Mesodermal cell (in vitro differentiated cells): ENCODE measurements at regions not wholly inside any gene's neighbourhood (a gene's known extent, or its start where the extent isn't known, plus 50 kb on each side); places are given as distances from the start of the nearest gene placed in this dataset.
"Not testable (repeated sequence)": the region's sequence is repeated elsewhere in the genome, so short reads cannot be mapped to it uniquely, and the experiment has no call there.

Source experiments
- H3K27ac ChIP-seq: 2 replicates; pipeline ENCODE4 v1.7.0; 2013; ENCODE audit warnings: mild to moderate bottlenecking, low read depth, low read length, moderate library complexity; ENCODE audit not compliant: severe bottlenecking
- H3K36me3 ChIP-seq: 2 replicates; pipeline ENCODE4 v1.7.1; 2013; ENCODE audit warnings: mild to moderate bottlenecking, low read length, moderate library complexity; ENCODE audit not compliant: control insufficient read depth, insufficient read depth
- H3K4me1 ChIP-seq: one replicate; pipeline ENCODE4 v1.7.1; 2013; ENCODE audit warnings: mild to moderate bottlenecking, low read length; ENCODE audit not compliant: insufficient read depth, control insufficient read depth, poor library complexity, severe bottlenecking
- H3K4me3 ChIP-seq: 2 replicates; pipeline ENCODE4 v1.7.0; 2013; ENCODE audit warnings: low read length, control low read depth, mild to moderate bottlenecking; ENCODE audit not compliant: insufficient read depth, poor library complexity, severe bottlenecking; ENCODE audit errors: extremely low read depth
- H3K9me3 ChIP-seq: 2 replicates; pipeline ENCODE4 v1.7.1; 2013; ENCODE audit warnings: mild to moderate bottlenecking, low read length, moderate library complexity; ENCODE audit not compliant: control insufficient read depth
- WGBS, 2 experiments: methylation state at CpG; one replicate each; pipeline ENCODE4 v1.1.5; 2013; ENCODE audit warnings: missing lambda C conversion rate in 2 of 2; ENCODE audit not compliant: insufficient coverage in 2 of 2; 5-methylcytosine and 5-hydroxymethylcytosine counted together

DNA sequence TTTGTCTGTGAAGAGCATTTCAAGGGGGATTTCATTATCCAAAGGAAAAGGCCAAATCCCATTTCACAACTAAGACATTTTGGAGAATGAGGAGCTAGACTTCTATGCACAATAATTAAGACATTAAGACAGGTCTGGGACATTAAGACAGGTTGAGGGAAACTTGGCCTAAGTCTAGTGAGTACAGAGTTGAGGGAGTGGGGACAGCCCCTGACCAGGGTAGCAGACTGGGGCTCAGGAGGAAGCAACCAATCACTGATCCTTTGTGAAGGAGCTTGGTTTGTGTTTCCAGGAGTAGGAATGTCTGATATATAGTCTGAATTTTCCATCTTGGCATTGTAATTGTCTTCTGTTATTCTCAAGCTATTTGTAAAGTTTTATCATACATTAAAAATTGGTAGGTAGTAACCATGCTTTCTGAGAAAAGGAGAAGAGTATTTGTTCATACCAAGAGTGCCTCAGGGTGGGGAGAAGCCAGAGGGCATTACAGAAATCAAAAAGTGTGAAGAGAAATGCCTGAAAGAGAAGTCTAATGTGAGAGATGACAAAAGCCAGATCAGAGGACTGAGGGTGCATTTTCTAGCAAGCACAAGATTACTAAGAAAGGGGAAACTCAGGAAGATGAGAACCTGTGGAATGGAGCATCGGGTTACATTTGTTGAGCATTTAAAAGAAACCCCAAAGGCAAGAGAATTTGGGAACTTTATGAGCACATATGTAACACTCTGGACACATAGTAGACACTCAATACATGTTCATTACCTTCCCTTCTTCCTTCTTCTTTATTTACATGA lies 189.3 kb upstream of the PIK3R1 start:
- H3K4me1 ChIP-seq = peaks cover 6% of the 10 kb centered on the region
- peaks cover 2% of the 10 kb centered on the region for H3K9me3 ChIP-seq
- H3K27ac ChIP-seq = no peak overlapping the region
- no peaks in the 10 kb centered on the region for H3K36me3 ChIP-seq
- no peak overlapping the region for H3K4me3 ChIP-seq
- 100% methylated on average over 1 of the region's 1 CpG; no CpG with 5 or more reads in 1 of the 2 experiments for WGBS, 2 experiments

DNA sequence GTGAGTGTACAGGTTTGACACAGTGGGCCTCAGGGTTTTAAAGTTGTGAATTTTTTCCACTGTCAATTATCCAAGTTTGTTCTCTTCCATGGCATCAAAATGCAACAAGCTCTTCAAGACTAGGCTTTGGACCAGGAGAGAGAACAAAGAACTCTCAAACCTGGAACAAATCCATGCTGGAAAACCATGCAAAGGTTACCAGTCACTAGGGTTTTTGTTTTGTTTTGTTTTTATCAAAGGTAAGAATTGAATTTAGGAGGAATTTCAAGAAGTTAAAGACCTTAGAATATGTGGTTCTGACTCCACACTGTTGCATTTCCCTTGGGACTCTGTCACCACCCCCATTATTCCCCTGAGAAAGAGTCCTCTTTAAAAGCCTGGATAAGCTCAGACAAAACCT lies 191.1 kb upstream of the PIK3R1 start:
- no peak overlapping the region for H3K4me3 ChIP-seq

DNA sequence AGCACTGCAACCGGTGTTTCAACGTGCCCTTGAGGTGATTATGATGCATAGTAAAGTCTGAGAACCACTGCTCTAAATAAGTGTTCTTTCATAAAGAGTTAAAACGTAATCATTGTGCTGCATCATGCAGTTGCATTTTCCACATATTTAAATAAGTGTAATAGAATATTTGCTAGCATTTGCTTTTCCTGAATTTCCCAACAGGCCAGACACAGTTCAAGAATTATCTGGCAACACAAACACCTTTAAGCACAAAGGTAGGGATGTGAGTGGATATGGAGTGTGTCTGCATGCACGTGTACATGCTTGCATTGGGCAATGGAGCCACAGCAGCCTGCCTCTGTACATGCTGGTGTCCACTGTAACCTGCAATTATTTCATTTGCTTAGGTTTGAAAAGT lies 193.6 kb upstream of the PIK3R1 start:
- H3K4me3 ChIP-seq = no peak overlapping the region
- peaks cover 2% of the 10 kb centered on the region for H3K9me3 ChIP-seq
- H3K36me3 ChIP-seq = no peaks in the 10 kb centered on the region
- no peaks in the 10 kb centered on the region for H3K4me1 ChIP-seq
- H3K27ac ChIP-seq = no peak overlapping the region
- WGBS, 2 experiments = 100% methylated on average over 2 of the region's 4 CpGs

More for the DNA sequence above, 191.1 kb upstream of the PIK3R1 start:
- Histone ChIP-seq H3K27ac (no peak overlapping the region), H3K4me1 (peaks cover 6% of the 10 kb centered on the region), H3K9me3 (peaks cover 2% of the 10 kb centered on the region), H3K36me3 (no peaks in the 10 kb centered on the region)

DNA sequence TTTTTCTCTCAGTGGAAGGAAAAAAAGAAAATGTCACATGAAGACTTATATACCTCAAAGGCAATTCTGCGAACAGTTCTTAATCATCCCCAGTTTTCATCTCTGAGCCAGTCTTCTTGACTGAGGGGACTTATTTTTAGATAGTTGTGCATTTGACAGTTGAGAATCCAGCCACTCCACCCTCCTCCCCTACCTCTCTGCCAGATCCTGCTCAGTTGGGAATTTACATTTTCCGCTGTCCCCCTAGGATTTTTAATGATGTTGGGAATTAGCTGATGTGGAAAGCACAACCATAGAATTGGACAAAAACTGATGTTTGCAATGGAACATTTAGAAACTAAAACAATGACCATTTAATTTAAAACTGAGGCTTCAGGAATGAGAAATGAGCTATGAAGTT lies 194.3 kb upstream of the PIK3R1 start:
- H3K4me1 ChIP-seq = no peaks in the 10 kb centered on the region
- H3K9me3 ChIP-seq = peaks cover 2% of the 10 kb centered on the region
- no peak overlapping the region for H3K4me3 ChIP-seq
- H3K36me3 ChIP-seq = no peaks in the 10 kb centered on the region
- WGBS, 2 experiments = no CpG with 5 or more reads among the region's 2 CpGs
- H3K27ac ChIP-seq = no peak overlapping the region

DNA sequence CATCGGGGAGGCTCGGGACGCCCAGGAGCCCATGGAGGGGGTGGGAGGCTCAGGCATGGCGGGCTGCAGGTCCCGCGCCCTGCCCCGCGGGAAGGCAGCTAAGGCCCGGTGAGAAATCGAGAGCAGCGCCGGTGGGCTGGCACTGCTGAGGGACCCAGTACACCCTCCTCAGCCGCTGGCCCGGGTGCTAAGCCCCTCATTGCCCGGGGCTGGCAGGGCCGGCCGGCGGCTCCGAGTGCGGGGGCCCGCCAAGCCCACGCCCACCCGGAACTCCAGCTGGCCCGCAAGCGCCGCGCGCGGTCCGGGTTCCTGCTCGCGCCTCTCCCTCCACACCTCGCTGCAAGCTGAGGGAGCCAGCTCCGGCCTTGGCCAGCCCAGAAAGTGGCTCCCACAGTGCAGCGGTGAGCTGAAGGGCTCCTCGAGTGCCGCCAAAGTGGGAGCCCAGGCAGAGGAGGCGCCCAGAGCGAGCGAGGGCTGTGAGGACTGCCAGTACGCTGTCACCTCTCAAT lies 195.0 kb upstream of the PIK3R1 start:
- not testable (repeated sequence) for H3K27ac ChIP-seq, H3K4me3 ChIP-seq, H3K4me1 ChIP-seq, H3K9me3 ChIP-seq, H3K36me3 ChIP-seq
- 95 to 98% methylated on average over 24 to 31 of the region's 41 CpGs for WGBS, 2 experiments

DNA sequence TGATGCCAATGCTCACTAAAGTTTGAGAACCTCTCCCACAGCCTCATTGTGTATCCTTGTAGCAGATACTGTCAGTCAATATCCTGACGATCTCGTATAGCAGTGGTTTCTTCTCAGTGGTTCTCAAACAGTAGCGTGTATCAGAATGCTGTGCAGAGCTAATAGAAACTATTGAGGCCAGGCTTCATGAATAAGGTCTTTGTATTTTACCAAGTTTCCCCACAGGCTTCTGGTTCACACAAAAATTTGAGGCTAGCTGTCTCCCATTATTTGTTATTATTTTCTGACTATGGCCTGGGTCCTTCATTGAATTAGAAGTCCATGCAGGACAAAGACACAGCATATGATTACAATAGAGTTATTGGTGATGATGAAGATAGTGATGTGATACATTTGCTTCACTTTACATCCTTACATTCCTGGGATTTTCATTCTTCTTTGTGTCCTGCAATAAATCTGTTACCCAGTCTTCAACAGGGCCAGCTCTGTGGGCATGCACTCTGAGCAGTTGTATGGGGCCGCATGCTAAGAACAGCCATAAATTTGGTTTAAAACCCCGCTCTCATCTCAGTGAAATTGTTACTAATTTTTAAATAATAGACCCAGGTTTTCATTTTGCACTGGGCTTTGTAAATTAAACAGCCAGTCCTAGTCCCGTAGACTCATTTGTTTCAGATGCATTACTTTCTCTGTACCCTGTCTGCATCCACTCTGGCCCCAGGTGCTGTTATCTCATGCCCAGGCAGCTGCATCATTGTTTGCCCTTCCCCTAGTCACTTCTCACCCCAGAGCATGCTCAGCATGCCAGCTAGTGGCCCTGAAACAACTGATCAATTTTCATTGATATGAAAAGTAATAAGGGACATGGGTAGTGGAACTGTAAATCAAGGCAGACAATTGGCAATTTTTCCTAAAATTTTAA lies 199.9 kb upstream of the PIK3R1 start:
- no peaks in the 10 kb centered on the region for H3K9me3 ChIP-seq
- no peak overlapping the region for H3K4me3 ChIP-seq
- WGBS, 2 experiments = 76 to 80% methylated on average over 3 to 6 of the region's 6 CpGs
- no peaks in the 10 kb centered on the region for H3K36me3 ChIP-seq
- no peaks in the 10 kb centered on the region for H3K4me1 ChIP-seq
- no peak overlapping the region for H3K27ac ChIP-seq

DNA sequence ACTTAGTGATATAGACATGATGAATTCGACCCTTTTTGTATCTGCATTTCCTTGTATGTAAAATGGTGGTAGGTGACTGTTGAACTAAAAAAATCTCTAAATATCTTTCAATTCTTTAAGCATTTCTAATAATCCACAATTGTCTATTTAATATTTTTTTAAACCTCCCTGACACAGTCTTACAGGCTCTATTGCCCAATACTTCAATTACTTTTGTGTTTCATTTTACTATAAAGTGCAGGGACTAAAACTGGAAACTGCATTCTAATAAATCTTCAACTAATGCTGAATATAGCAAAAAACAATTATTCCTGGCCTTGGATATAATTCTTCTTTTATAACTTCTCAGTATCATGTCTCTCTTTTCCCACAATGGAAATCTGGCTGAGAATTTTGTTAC lies 202.7 kb upstream of the PIK3R1 start:
- Histone ChIP-seq H3K27ac (no peak overlapping the region), H3K4me1 (no peaks in the 10 kb centered on the region), H3K36me3 (no peaks in the 10 kb centered on the region), H3K4me3 (no peak overlapping the region), H3K9me3 (no peaks in the 10 kb centered on the region)
- no CpG with 5 or more reads among the region's 1 CpG for WGBS, 2 experiments

DNA sequence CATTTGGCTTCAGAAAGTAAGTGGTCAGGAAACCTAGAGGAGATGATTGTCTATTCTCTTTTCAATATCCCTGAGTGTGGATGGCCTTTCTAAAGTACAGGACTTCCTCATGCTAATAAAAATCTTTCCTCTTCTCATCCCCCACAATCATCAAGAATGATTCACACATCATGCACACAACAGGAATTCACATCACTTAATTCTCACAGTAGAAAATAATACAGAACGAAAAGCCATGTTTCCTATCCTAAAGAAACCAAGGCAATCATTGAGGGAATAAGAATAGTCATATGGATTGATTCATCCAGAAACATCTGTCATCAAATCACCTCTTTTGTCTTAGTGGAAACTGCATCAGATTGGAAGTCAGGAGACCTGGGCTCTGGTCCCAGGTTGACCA lies 203.1 kb upstream of the PIK3R1 start:
- Histone ChIP-seq H3K4me1 (no peaks in the 10 kb centered on the region), H3K9me3 (no peaks in the 10 kb centered on the region), H3K27ac (no peak overlapping the region), H3K4me3 (no peak overlapping the region), H3K36me3 (no peaks in the 10 kb centered on the region)
- WGBS, 2 experiments = no CpG with 5 or more reads among the region's 1 CpG

DNA sequence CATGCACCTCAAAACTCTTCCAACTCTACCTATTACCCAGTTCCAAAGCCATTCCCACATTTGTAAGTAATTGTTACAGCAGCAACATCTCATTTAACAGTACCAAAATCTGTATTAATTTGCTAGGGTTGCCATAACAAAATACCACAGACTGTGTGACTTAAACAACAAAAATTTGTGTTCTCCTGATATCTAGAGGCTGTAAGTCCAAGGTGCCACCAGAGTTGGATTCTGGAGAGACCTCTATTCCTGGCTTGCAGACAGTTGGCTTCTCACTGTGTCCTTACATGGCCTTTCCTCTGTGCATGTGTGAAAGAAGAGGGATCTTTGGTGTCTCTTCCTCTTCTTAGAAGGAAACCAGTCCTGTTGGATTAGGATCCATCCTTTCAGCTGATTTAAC lies 203.8 kb upstream of the PIK3R1 start:
- Histone ChIP-seq H3K36me3 (no peaks in the 10 kb centered on the region), H3K27ac (no peak overlapping the region), H3K4me3 (no peak overlapping the region), H3K9me3 (no peaks in the 10 kb centered on the region), H3K4me1 (no peaks in the 10 kb centered on the region)

DNA sequence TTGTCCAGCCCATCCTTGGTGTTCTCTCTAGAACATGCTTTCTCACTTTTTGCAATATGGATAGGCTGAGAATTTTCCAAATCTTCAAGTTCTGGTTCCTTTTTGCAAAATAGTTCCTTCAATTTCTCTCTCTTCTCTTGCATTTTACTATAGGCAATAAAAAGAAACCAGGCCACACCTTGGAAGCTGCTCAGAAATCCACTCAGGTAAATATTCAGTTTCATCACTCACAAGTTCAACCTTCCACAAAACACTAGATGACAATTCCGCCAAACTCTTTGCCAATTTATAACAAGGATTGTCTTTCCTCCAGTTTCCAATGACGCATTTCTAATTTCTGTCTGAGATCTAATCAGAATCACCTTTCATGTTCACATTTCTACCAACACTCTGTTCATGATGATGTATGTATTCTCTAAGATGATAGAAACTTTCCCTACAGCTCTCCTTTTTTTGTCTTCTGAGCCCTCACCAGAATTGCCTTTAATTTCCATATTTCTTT lies 204.2 kb upstream of the PIK3R1 start:
- no peak overlapping the region for H3K4me3 ChIP-seq
- no peak overlapping the region for H3K27ac ChIP-seq
- no peaks in the 10 kb centered on the region for H3K36me3 ChIP-seq
- H3K4me1 ChIP-seq = no peaks in the 10 kb centered on the region
- WGBS, 2 experiments = 92 to 100% methylated on average over 1 of the region's 2 CpGs
- no peaks in the 10 kb centered on the region for H3K9me3 ChIP-seq
